ENCODE measurements at regions not wholly inside any gene's neighbourhood (a gene's known extent, or its start where the extent isn't known, plus 50 kb on each side); places are given as distances from the start of the nearest gene placed in this dataset.

GRCh38 chr13:86581706-86582105 lies 782.5 kb upstream of the SLITRK6 start:
- intact Hi-C loops (cut with DNase I) = no loop called here
- Histone ChIP-seq H3K4me1 (no peaks in the 10 kb centered on the region), H3K27me3 (no peaks in the 10 kb centered on the region), H3K36me3 (replicated peaks in 1 of 2; ENCODE audit: insufficient read depth in 1 of 2, low read depth in 2 of 2) (no peaks in the 10 kb centered on the region), H3K9me3 (no peaks in the 10 kb centered on the region), H3K27ac (no peak overlapping the region), H3K4me3 (no peak overlapping the region)
- ATAC-seq = no peak
- 87 to 89% methylated on average over 2 of the region's 2 CpGs for WGBS, 2 donors
- no peak for DNase-seq
- TF ChIP-seq POLR2A (IDR thresholded peaks at IDR 0.05) = no peak
- TF ChIP-seq, protein P1, sequence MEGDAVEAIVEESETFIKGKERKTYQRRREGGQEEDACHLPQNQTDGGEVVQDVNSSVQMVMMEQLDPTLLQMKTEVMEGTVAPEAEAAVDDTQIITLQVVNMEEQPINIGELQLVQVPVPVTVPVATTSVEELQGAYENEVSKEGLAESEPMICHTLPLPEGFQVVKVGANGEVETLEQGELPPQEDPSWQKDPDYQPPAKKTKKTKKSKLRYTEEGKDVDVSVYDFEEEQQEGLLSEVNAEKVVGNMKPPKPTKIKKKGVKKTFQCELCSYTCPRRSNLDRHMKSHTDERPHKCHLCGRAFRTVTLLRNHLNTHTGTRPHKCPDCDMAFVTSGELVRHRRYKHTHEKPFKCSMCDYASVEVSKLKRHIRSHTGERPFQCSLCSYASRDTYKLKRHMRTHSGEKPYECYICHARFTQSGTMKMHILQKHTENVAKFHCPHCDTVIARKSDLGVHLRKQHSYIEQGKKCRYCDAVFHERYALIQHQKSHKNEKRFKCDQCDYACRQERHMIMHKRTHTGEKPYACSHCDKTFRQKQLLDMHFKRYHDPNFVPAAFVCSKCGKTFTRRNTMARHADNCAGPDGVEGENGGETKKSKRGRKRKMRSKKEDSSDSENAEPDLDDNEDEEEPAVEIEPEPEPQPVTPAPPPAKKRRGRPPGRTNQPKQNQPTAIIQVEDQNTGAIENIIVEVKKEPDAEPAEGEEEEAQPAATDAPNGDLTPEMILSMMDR (IDR thresholded peaks at IDR 0.05) = no peak

- DNase-seq = no peak
Observed at GRCh38 chr13:86584301-86584700, 785.1 kb upstream of the SLITRK6 start.

DNA sequence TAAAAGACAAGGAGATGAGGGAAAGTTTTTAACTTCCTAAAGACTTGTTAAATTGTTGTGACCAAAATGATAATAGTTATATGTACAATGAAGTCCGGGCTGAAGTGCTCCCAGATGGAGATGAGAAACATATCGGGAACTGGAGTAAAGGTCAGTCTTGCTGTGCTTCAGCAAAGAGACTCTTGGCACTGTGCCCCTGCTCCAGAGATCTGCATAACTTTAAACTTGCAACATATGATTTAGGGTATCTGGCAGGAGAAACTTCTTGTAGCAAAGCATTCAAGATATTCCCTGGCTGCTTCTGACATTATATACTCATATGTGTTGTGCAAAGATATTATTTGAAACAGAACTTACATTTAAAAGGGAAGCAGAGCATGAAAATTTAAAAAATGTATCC lies 786.6 kb upstream of the SLITRK6 start:
- 13 to 22% methylated on average over 2 of the region's 2 CpGs for WGBS, 2 donors
- DNase-seq (peak; percentile 24 to 64 (median 42)), ATAC-seq (no peak)
- Histone ChIP-seq H3K36me3 (replicated peaks in 1 of 2; ENCODE audit: insufficient read depth in 1 of 2, low read depth in 2 of 2) (no peaks in the 10 kb centered on the region), H3K27me3 (no peaks in the 10 kb centered on the region), H3K4me1 (no peaks in the 10 kb centered on the region), H3K9me3 (no peaks in the 10 kb centered on the region), H3K4me3 (no peak overlapping the region), H3K27ac (no peak overlapping the region)
- intact Hi-C loops (cut with DNase I) = no loop called here
- TF ChIP-seq POLR2A (IDR thresholded peaks at IDR 0.05) = no peak
- TF ChIP-seq, protein P1 (IDR thresholded peaks at IDR 0.05) = no peak

More at GRCh38 chr13:86584301-86584700, 785.1 kb upstream of the SLITRK6 start:
- Histone ChIP-seq H3K27me3 (no peaks in the 10 kb centered on the region), H3K4me3 (no peak overlapping the region), H3K36me3 (replicated peaks in 1 of 2; ENCODE audit: insufficient read depth in 1 of 2, low read depth in 2 of 2) (no peaks in the 10 kb centered on the region), H3K27ac (no peak overlapping the region), H3K9me3 (no peaks in the 10 kb centered on the region), H3K4me1 (no peaks in the 10 kb centered on the region)
- TF ChIP-seq POLR2A (IDR thresholded peaks at IDR 0.05) = no peak
- TF ChIP-seq, protein P1 (IDR thresholded peaks at IDR 0.05) = no peak
- WGBS, 2 donors = 71 to 78% methylated on average over 7 of the region's 7 CpGs
- ATAC-seq = no peak
- intact Hi-C loops (cut with DNase I) = no loop called here

DNA sequence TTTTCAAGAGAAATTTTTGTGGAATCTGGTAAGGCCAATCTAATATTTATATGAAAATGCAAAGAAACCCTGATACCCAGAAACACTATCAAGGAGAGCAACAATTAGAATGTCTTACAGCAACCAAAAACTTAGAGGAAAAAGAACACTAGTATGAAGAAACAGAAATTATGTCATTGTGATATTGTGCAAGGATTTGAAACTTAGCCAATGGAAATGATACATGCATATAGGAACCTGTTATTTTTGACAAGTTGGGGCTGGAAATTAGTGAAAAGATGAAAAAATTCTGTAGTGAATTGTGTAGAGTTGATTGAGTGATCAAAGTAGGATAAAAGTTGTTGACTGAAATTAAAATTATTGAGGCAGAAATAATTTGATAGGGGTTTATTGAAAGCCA lies 792.6 kb upstream of the SLITRK6 start:
- H3K27me3 ChIP-seq = no peaks in the 10 kb centered on the region
- intact Hi-C loops (cut with DNase I) = no loop called here
- no peak for ATAC-seq
- TF ChIP-seq POLR2A (IDR thresholded peaks at IDR 0.05) = no peak
- TF ChIP-seq, protein P1 (IDR thresholded peaks at IDR 0.05) = no peak
- no peak overlapping the region for H3K27ac ChIP-seq
- H3K36me3 ChIP-seq (replicated peaks in 1 of 2; ENCODE audit: insufficient read depth in 1 of 2, low read depth in 2 of 2) = no peaks in the 10 kb centered on the region
- no peak overlapping the region for H3K4me3 ChIP-seq
- no peaks in the 10 kb centered on the region for H3K4me1 ChIP-seq
- no peak for DNase-seq
- peaks cover 0 to 2% (median 0%) of the 10 kb centered on the region in 3 donors for H3K9me3 ChIP-seq

- Histone ChIP-seq H3K4me1 (no peaks in the 10 kb centered on the region), H3K27ac (no peak overlapping the region), H3K4me3 (no peak overlapping the region), H3K9me3 (peaks cover 0 to 3% (median 0%) of the 10 kb centered on the region in 3 donors), H3K36me3 (replicated peaks in 1 of 2; ENCODE audit: insufficient read depth in 1 of 2, low read depth in 2 of 2) (no peaks in the 10 kb centered on the region), H3K27me3 (no peaks in the 10 kb centered on the region)
- DNase-seq (no peak), ATAC-seq (no peak)
- WGBS, 2 donors = 68 to 74% methylated on average over 4 of the region's 4 CpGs
- TF ChIP-seq, protein P1 (IDR thresholded peaks at IDR 0.05) = no peak
- intact Hi-C loops (cut with DNase I) = no loop called here
Observed at GRCh38 chr13:86601351-86601750, 802.1 kb upstream of the SLITRK6 start.

Measured in body of pancreas (tissue), 4 donors.